Mesendoderm (in vitro differentiated cells): ENCODE measurements at regions not wholly inside any gene's neighbourhood (a gene's known extent, or its start where the extent isn't known, plus 50 kb on each side); places are given as distances from the start of the nearest gene placed in this dataset.
A peak's percentile ranks its signal among the peaks of the same experiment; 100 is the strongest.

Experiments
- DNase-seq: peaks from one replicate; pipeline ENCODE4 v3.0.0; 2013
- H2AK5ac ChIP-seq: 2 replicates; pipeline ENCODE4 v1.6.1; 2013; ENCODE audit warnings: low read length, inconsistent platforms
- H2BK120ac ChIP-seq: 2 replicates; pipeline ENCODE4 v1.6.1; 2013; ENCODE audit warnings: low read depth, mild to moderate bottlenecking, low read length, moderate library complexity, mixed read lengths
- H2BK15ac ChIP-seq: replicated peaks from 2 replicates; pipeline ENCODE4 v1.6.1; 2013; ENCODE audit warnings: low read depth, mild to moderate bottlenecking, moderate library complexity
- H2BK5ac ChIP-seq: 2 replicates; pipeline ENCODE4 v1.6.1; 2013; ENCODE audit warnings: low read length, inconsistent platforms
- H3K18ac ChIP-seq: 2 replicates; pipeline ENCODE4 v1.6.1; 2013; ENCODE audit warnings: mild to moderate bottlenecking, low read length, mixed read lengths
- H3K23ac ChIP-seq: one replicate; pipeline ENCODE4 v1.6.1; 2013; ENCODE audit warnings: low read length
- H3K27ac ChIP-seq: 2 replicates; pipeline ENCODE4 v1.5.1; 2013; ENCODE audit warnings: low read depth, mild to moderate bottlenecking, inconsistent platforms, low read length, moderate library complexity
- H3K27me3 ChIP-seq: 2 replicates; pipeline ENCODE4 v1.6.1; 2013; ENCODE audit warnings: low read length, control low read depth, mild to moderate bottlenecking, inconsistent platforms; ENCODE audit not compliant: insufficient read depth, poor library complexity
- H3K36me3 ChIP-seq: 2 replicates; pipeline ENCODE4 v1.6.1; 2013; ENCODE audit warnings: low read length, inconsistent platforms; ENCODE audit not compliant: control insufficient read depth, insufficient read depth
- H3K4ac ChIP-seq: one replicate; pipeline ENCODE4 v1.6.1; 2013; ENCODE audit warnings: low read depth, mild to moderate bottlenecking, low read length, moderate library complexity
- H3K4me1 ChIP-seq: 2 replicates; pipeline ENCODE4 v1.6.1; 2013; ENCODE audit warnings: low read depth, low read length, inconsistent platforms; ENCODE audit not compliant: control insufficient read depth
- H3K4me2 ChIP-seq: 2 replicates; pipeline ENCODE4 v1.6.1; 2013; ENCODE audit warnings: low read length
- H3K4me3 ChIP-seq: 2 replicates; pipeline ENCODE4 v1.5.1; 2013; ENCODE audit warnings: mild to moderate bottlenecking, low read length
- H3K56ac ChIP-seq: one replicate; pipeline ENCODE4 v1.6.1; 2013; ENCODE audit warnings: low read length
- H3K79me1 ChIP-seq: 2 replicates; pipeline ENCODE4 v1.6.1; 2013; ENCODE audit warnings: low read length, inconsistent platforms
- H3K79me2 ChIP-seq: 2 replicates; pipeline ENCODE4 v1.6.1; 2013; ENCODE audit warnings: mild to moderate bottlenecking, low read length; ENCODE audit not compliant: control insufficient read depth, insufficient read depth
- H3K9ac ChIP-seq: 2 replicates; pipeline ENCODE4 v1.6.1; 2013; ENCODE audit warnings: low read length, inconsistent platforms
- H4K5ac ChIP-seq: one replicate; pipeline ENCODE4 v1.6.1; 2013; ENCODE audit warnings: low read length
- H4K8ac ChIP-seq: one replicate; pipeline ENCODE4 v1.6.1; 2013; ENCODE audit warnings: low read depth, mild to moderate bottlenecking, control low read depth, low read length, moderate library complexity
- WGBS: extraction: QIAGEN DNeasy Blood & Tissue Kit; methylation state at CpG from one replicate; pipeline ENCODE4 v1.1.7; 2013; ENCODE audit warnings: low lambda C conversion rate, missing lambda C conversion rate; ENCODE audit not compliant: insufficient coverage; ENCODE audit errors: extremely low coverage; 5-methylcytosine and 5-hydroxymethylcytosine counted together

- Histone ChIP-seq H2BK5ac (no peak overlapping the region), H3K9ac (no peak overlapping the region)
Measured at GRCh38 chr4:149076401-149076800, 634.2 kb upstream of the NR3C2 start.

DNA sequence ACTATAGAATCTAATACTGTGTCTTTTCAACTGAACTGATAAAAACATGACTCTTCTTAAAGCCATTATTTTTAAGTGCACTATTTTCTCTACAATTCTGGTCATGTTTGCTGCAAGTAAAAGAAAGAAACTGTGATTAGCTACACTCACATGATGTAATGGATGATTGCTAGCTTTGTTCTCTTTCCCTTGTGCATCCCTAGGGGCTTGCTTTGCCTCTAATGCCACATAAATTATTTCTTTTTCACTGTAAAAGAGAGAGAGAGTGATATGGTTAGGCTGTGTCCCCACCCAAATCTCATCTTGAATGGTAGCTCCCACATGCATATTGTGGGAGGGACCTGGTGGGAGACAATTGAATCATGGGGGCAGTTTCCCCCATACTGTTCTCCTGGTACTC lies 630.2 kb upstream of the NR3C2 start:
- H3K56ac ChIP-seq: no peak overlapping the region
- H3K23ac ChIP-seq: no peak overlapping the region
- H3K27me3 ChIP-seq: no peaks in the 10 kb centered on the region

More at GRCh38 chr4:149076401-149076800, 634.2 kb upstream of the NR3C2 start:
- Histone ChIP-seq H4K8ac (no peak overlapping the region), H3K4me3 (no peak overlapping the region), H2AK5ac (no peak overlapping the region), H3K79me2 (no peaks in the 10 kb centered on the region), H3K27me3 (no peaks in the 10 kb centered on the region), H4K5ac (no peak overlapping the region), H3K56ac (no peak overlapping the region), H3K27ac (no peak overlapping the region), H2BK120ac (no peak overlapping the region), H3K4me2 (no peak overlapping the region), H3K4me1 (no peaks in the 10 kb centered on the region), H2BK15ac (no peak overlapping the region), H3K4ac (no peak overlapping the region), H3K18ac (no peak overlapping the region), H3K36me3 (no peaks in the 10 kb centered on the region), H3K79me1 (no peaks in the 10 kb centered on the region), H3K23ac (no peak overlapping the region)
- peak; percentile 32 for DNase-seq
- no CpG with 5 or more reads among the region's 1 CpG for WGBS

DNA sequence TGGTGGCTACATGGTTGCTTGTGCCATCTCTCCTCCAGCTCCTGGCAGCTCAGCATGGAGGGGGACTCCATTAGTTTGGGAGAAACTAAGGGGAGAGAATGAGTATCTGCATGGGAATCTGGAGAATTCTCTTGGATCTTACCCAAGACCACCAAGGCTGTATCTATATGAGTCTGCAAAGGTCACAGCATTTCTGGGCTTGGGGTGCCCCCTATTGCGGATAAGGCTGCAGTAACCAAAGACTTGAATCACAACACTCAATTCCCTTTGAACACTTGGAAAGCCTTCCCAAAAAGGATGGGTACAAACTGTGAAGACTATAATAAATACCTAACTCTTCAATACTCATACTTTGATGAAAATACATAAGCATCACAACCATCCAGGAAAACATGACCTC lies 623.5 kb upstream of the NR3C2 start:
- no CpG with 5 or more reads among the region's 1 CpG for WGBS
- H3K9ac ChIP-seq: no peak overlapping the region
- H3K4me2 ChIP-seq: no peak overlapping the region
- H3K27me3 ChIP-seq: no peaks in the 10 kb centered on the region
- H3K79me1 ChIP-seq: no peaks in the 10 kb centered on the region
- H3K18ac ChIP-seq: no peak overlapping the region
- no peak overlapping the region for H2AK5ac ChIP-seq
- no peak overlapping the region for H2BK15ac ChIP-seq
- no peak overlapping the region for H4K8ac ChIP-seq
- no peak overlapping the region for H3K4ac ChIP-seq
- H3K4me1 ChIP-seq: no peaks in the 10 kb centered on the region
- no peak overlapping the region for H3K27ac ChIP-seq
- no peak overlapping the region for H2BK5ac ChIP-seq
- H2BK120ac ChIP-seq: no peak overlapping the region
- H3K36me3 ChIP-seq: no peaks in the 10 kb centered on the region
- H3K4me3 ChIP-seq: no peak overlapping the region
- no peak overlapping the region for H3K23ac ChIP-seq
- no peaks in the 10 kb centered on the region for H3K79me2 ChIP-seq
- peak; percentile 33 for DNase-seq
- H4K5ac ChIP-seq: no peak overlapping the region
- no peak overlapping the region for H3K56ac ChIP-seq

More for the DNA sequence above, 630.2 kb upstream of the NR3C2 start:
- no peak overlapping the region for H3K4me2 ChIP-seq
- no peaks in the 10 kb centered on the region for H3K79me1 ChIP-seq
- no peak overlapping the region for H2BK5ac ChIP-seq
- no peaks in the 10 kb centered on the region for H3K36me3 ChIP-seq
- H3K18ac ChIP-seq: no peak overlapping the region
- H2AK5ac ChIP-seq: no peak overlapping the region
- DNase-seq: no peak
- no peak overlapping the region for H4K8ac ChIP-seq
- H3K9ac ChIP-seq: no peak overlapping the region
- no peaks in the 10 kb centered on the region for H3K79me2 ChIP-seq
- H3K4me1 ChIP-seq: no peaks in the 10 kb centered on the region
- no peak overlapping the region for H2BK120ac ChIP-seq
- H4K5ac ChIP-seq: no peak overlapping the region
- H3K4me3 ChIP-seq: no peak overlapping the region
- no peak overlapping the region for H3K27ac ChIP-seq
- H2BK15ac ChIP-seq: no peak overlapping the region
- H3K4ac ChIP-seq: no peak overlapping the region

- no peak for DNase-seq
- no peaks in the 10 kb centered on the region for H3K79me1 ChIP-seq
- no peak overlapping the region for H3K27ac ChIP-seq
- no peak overlapping the region for H2BK120ac ChIP-seq
- no peak overlapping the region for H3K18ac ChIP-seq
- no peaks in the 10 kb centered on the region for H3K27me3 ChIP-seq
- no peak overlapping the region for H3K4me2 ChIP-seq
- no peak overlapping the region for H4K5ac ChIP-seq
- H3K56ac ChIP-seq: no peak overlapping the region
- no peak overlapping the region for H2AK5ac ChIP-seq
- H4K8ac ChIP-seq: no peak overlapping the region
- no peaks in the 10 kb centered on the region for H3K79me2 ChIP-seq
- no peak overlapping the region for H3K9ac ChIP-seq
- H3K4me1 ChIP-seq: no peaks in the 10 kb centered on the region
- no peak overlapping the region for H3K4ac ChIP-seq
- H3K23ac ChIP-seq: no peak overlapping the region
- no peaks in the 10 kb centered on the region for H3K36me3 ChIP-seq
- H3K4me3 ChIP-seq: no peak overlapping the region
- H2BK5ac ChIP-seq: no peak overlapping the region
- WGBS: no CpG with 5 or more reads among the region's 2 CpGs
- no peak overlapping the region for H2BK15ac ChIP-seq
Measured at GRCh38 chr4:149062997-149063396, 620.8 kb upstream of the NR3C2 start.

GRCh38 chr4:149057594-149057993 lies 615.4 kb upstream of the NR3C2 start:
- DNase-seq: no peak
- Histone ChIP-seq H3K4ac (no peak overlapping the region), H2AK5ac (no peak overlapping the region), H3K9ac (no peak overlapping the region), H3K56ac (no peak overlapping the region), H3K4me3 (no peak overlapping the region), H3K79me1 (no peaks in the 10 kb centered on the region), H3K27me3 (no peaks in the 10 kb centered on the region), H3K18ac (no peak overlapping the region), H2BK120ac (no peak overlapping the region), H2BK5ac (no peak overlapping the region), H3K36me3 (no peaks in the 10 kb centered on the region), H3K27ac (no peak overlapping the region), H4K8ac (no peak overlapping the region), H4K5ac (no peak overlapping the region), H2BK15ac (no peak overlapping the region), H3K23ac (no peak overlapping the region), H3K79me2 (no peaks in the 10 kb centered on the region), H3K4me2 (no peak overlapping the region), H3K4me1 (no peaks in the 10 kb centered on the region)
- no CpG with 5 or more reads among the region's 3 CpGs for WGBS

- H3K79me2 ChIP-seq: no peaks in the 10 kb centered on the region
- H2BK15ac ChIP-seq: no peak overlapping the region
- H3K27ac ChIP-seq: no peak overlapping the region
- no peak overlapping the region for H3K4me3 ChIP-seq
- H3K18ac ChIP-seq: no peak overlapping the region
- no peaks in the 10 kb centered on the region for H3K27me3 ChIP-seq
- H3K36me3 ChIP-seq: no peaks in the 10 kb centered on the region
- H2BK120ac ChIP-seq: no peak overlapping the region
- DNase-seq: no peak
- H2BK5ac ChIP-seq: no peak overlapping the region
- WGBS: no CpG with 5 or more reads among the region's 2 CpGs
- no peak overlapping the region for H3K4ac ChIP-seq
- no peaks in the 10 kb centered on the region for H3K79me1 ChIP-seq
- no peak overlapping the region for H2AK5ac ChIP-seq
- H3K4me1 ChIP-seq: no peaks in the 10 kb centered on the region
- H3K9ac ChIP-seq: no peak overlapping the region
- no peak overlapping the region for H4K8ac ChIP-seq
- H3K4me2 ChIP-seq: no peak overlapping the region
- H4K5ac ChIP-seq: no peak overlapping the region
- H3K23ac ChIP-seq: no peak overlapping the region
- no peak overlapping the region for H3K56ac ChIP-seq
Measured at GRCh38 chr4:149056615-149057014, 614.4 kb upstream of the NR3C2 start.
